DMS153 (cell line): ENCODE measurements at regions not wholly inside any gene's neighbourhood (a gene's known extent, or its start where the extent isn't known, plus 50 kb on each side); places are given as distances from the start of the nearest gene placed in this dataset.
A peak's percentile ranks its signal among the peaks of the same experiment; 100 is the strongest.
"Not testable (repeated sequence)": the region's sequence is repeated elsewhere in the genome, so short reads cannot be mapped to it uniquely, and the experiment has no call there.

Source experiments
- DNase-seq: peaks from one replicate; lab custom pipeline; 2025; lab: John Stamatoyannopoulos, UW

DNA sequence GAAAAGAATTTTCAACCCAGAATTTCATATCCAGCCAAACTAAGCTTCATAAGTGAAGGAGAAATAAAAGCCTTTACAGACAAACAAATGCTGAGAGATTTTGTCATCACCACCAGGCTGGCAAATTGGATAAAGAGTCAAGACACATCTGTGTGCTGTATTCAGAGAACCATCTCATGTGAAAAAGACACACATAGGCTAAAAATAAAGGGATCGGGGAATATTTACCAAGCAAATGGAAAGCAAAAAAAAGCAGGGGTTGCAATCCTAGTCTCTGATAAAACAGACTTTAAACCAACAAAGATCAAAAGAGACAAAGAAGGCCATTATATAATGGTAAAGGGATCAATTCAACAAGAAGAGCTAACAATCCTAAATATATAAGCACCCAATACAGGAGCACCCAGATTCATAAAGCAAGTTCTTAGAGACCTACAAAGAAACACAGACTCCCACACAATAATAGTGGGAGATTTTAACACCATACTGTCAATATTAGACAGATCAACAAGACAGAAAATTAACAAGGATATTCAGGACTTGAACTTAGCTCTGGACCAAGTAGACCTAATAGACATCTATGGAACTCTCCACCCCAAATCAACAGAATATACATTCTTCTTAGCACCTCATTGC lies 55.9 kb upstream of the ACSM6 start:
- not testable (repeated sequence) for DNase-seq

- no peak for DNase-seq
Measured at GRCh38 chr10:95134490-95134889, 59.5 kb upstream of the ACSM6 start.

DNA sequence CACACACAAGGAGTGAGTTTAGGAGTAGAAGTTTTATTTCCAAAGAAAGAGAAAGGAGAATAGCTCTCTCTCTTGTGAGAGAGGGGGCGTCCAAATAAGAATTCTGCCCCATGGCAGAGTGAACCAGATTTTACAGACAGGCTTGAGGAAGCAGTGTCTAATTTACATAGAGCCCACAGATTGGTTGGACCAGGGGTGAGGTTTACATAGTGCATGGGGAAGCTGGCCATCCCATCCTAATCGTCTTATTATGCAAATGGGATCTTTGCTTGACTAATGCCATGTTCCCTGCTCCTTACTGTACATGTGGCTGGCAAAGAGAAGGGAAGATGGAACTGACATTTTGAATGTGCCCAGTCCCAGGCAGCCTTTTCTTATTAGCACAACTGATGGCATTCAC lies 60.0 kb upstream of the ACSM6 start:
- DNase-seq: no peak

- DNase-seq: peak; percentile 71
Measured at GRCh38 chr10:95133016-95133752, 60.9 kb upstream of the ACSM6 start.

DNA sequence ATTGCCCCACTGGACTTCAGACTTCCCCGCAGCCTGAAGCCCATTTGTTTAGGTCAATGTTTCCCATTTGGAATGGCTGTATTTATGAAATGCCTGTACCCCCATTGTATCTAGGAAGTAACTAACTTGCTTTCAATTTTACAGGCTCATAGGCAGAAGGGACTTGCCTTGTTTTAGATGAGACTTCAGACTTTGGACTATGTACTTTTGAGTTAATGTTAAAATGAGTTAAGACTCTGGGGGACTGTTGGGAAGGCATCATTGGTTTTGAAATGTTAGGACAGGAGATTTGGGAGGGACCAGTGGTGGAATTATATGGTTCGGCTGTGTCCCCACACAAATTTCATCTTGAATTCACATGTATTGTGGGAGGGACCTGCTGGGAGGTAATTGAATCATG lies 61.1 kb upstream of the CYP2C8 start:
- DNase-seq: not testable (repeated sequence)

DNA sequence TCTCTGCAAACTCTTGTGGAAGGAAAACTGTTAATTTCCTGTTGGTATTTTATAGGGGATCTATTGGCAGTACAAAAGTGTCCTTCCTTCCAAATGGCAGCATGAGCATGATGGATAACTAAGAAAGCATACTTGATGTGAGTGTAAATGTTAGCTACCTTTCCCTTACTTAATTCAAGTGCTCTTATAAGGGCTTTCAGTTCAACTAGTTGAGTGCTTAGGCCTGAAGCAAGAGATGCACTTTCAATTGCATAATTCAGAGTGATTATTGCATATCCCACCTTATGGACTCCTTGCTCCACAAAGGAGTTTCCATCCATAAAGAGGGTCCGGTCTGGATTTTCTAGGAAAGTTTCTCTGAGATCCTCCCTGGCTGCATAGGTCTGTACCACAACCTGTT lies 56.3 kb upstream of the CYP2C8 start:
- no peak for DNase-seq

- DNase-seq: no peak
Measured at GRCh38 chr10:95122736-95123135, 53.4 kb upstream of the CYP2C8 start.

GRCh38 chr10:95121904-95122303 lies 52.6 kb upstream of the CYP2C8 start:
- DNase-seq: no peak
